ENCODE measurements at regions not wholly inside any gene's neighbourhood (a gene's known extent, or its start where the extent isn't known, plus 50 kb on each side); places are given as distances from the start of the nearest gene placed in this dataset.

- Histone ChIP-seq H3K4me3 (no peak overlapping the region), H3K27ac (no peak overlapping the region), H3K4me1 (ENCODE audit: insufficient read depth) (no peaks in the 10 kb centered on the region), H3K9me3 (no peaks in the 10 kb centered on the region), H3K36me3 (no peaks in the 10 kb centered on the region), H3K27me3 (no peaks in the 10 kb centered on the region)
- no peak for DNase-seq
- WGBS, 3 donors = 92 to 95% (median 93%) methylated on average over 34 of the region's 34 CpGs
- intact Hi-C loops (cut with DNase I) = no loop called here
- TF ChIP-seq POLR2A (IDR thresholded peaks at IDR 0.05) = no peak
- no peak for TF ChIP-seq CTCF (IDR thresholded peaks at IDR 0.05)
- no peak for TF ChIP-seq EP300 (IDR thresholded peaks at IDR 0.05)
These were observed 323.0 kb upstream of the IRX4 start for GRCh38 chr5:2205596-2206226.

DNA sequence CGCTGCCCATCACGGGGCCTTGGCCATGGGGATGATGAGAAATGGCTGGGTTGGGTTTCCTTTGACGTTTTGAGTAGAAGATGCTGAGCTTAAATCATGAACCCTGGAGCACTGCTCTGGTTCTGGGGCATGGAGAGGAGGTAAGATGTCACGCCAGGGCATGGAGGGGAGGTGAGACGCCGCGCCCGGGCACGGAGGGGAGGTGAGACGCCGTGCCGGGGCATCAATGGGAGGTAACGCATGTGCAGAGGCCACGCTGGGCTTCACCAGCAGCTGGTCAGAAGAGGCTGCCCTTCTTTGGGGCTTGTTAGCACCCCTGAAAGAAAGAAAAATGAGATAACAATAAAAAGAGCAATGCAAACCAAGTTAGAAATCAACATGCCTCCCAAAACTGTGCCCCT, 322.5 kb upstream of the IRX4 start:
- H3K27ac ChIP-seq = no peak overlapping the region
- H3K4me1 ChIP-seq (ENCODE audit: insufficient read depth) = no peaks in the 10 kb centered on the region
- H3K27me3 ChIP-seq = no peaks in the 10 kb centered on the region
- intact Hi-C loops (cut with DNase I) = no loop called here
- H3K9me3 ChIP-seq = no peaks in the 10 kb centered on the region
- 85 to 86% (median 85%) methylated on average over 14 of the region's 14 CpGs for WGBS, 3 donors
- DNase-seq = peak in 1 of 5 donors; percentile 1
- no peaks in the 10 kb centered on the region for H3K36me3 ChIP-seq
- no peak overlapping the region for H3K4me3 ChIP-seq
- TF ChIP-seq EP300 (IDR thresholded peaks at IDR 0.05) (no peak), POLR2A (IDR thresholded peaks at IDR 0.05) (no peak), CTCF (IDR thresholded peaks at IDR 0.05) (no peak)

GRCh38 chr5:2204366-2205184, 321.9 kb upstream of the IRX4 start:
- intact Hi-C loops (cut with DNase I) = loop anchor here in 1 of 4 donors (5.0 kb wide), 1 partner anchor 547 kb away; no protein-coding TSS in a partner anchor
- Histone ChIP-seq H3K4me3 (no peak overlapping the region), H3K27ac (no peak overlapping the region), H3K36me3 (no peaks in the 10 kb centered on the region), H3K27me3 (no peaks in the 10 kb centered on the region), H3K4me1 (ENCODE audit: insufficient read depth) (no peaks in the 10 kb centered on the region), H3K9me3 (no peaks in the 10 kb centered on the region)
- peak in 1 of 5 donors; percentile 2 for DNase-seq
- TF ChIP-seq CTCF (IDR thresholded peaks at IDR 0.05) = no peak
- no peak for TF ChIP-seq EP300 (IDR thresholded peaks at IDR 0.05)
- TF ChIP-seq POLR2A (IDR thresholded peaks at IDR 0.05) = no peak
- WGBS, 3 donors = 83 to 87% (median 85%) methylated on average over 21 of the region's 21 CpGs

GRCh38 chr5:2203774-2204173, 321.0 kb upstream of the IRX4 start:
- Histone ChIP-seq H3K27me3 (no peaks in the 10 kb centered on the region), H3K9me3 (no peaks in the 10 kb centered on the region), H3K27ac (no peak overlapping the region), H3K4me3 (no peak overlapping the region), H3K36me3 (no peaks in the 10 kb centered on the region), H3K4me1 (ENCODE audit: insufficient read depth) (no peaks in the 10 kb centered on the region)
- TF ChIP-seq EP300 (IDR thresholded peaks at IDR 0.05) = no peak
- TF ChIP-seq POLR2A (IDR thresholded peaks at IDR 0.05) = no peak
- TF ChIP-seq CTCF (IDR thresholded peaks at IDR 0.05) = no peak
- DNase-seq = no peak
- WGBS, 3 donors = 56 to 60% (median 58%) methylated on average over 3 of the region's 3 CpGs
- intact Hi-C loops (cut with DNase I) = loop anchor here in 1 of 4 donors (5.0 kb wide), 1 partner anchor 546 kb away; no protein-coding TSS in a partner anchor

All from ovary (tissue), 7 donors.